ENCODE measurements at regions not wholly inside any gene's neighbourhood (a gene's known extent, or its start where the extent isn't known, plus 50 kb on each side); places are given as distances from the start of the nearest gene placed in this dataset.

DNA sequence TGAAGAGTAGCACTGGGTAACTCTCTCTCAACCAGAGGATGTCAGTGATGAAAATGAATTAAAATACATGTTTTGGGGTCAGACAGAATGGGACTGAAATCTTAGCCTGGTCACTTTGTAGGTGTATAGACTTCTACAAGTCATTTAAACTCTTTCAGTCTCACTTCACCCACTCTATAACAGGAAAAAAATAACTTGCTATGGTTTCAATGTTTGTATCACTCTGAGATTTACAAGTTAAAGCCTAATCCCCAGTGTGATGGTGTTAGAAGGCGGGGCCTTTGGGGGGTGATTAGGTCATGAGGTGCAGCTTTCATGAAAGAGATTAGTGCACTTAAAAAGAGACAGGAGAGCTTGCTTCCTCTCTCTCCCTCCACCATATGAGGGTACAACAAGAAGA is 134.8 kb downstream of the INHBA start:
- Histone ChIP-seq H3K27ac (ENCODE audit: low read depth in 1 of 2, low read length in 2 of 2) (no peak overlapping the region), H3K36me3 (ENCODE audit: control insufficient read depth in 4 of 4, insufficient read depth in 3 of 4, low read depth in 1 of 4, low read length in 3 of 4) (no peaks in the 10 kb centered on the region), H3K27me3 (ENCODE audit: control insufficient read depth in 4 of 4, insufficient read depth in 4 of 4, low read length in 3 of 4) (no peaks in the 10 kb centered on the region), H3K9me3 (ENCODE audit: control insufficient read depth in 4 of 4, low read length in 3 of 4) (no peaks in the 10 kb centered on the region), H3K9ac (ENCODE audit: low read depth in 1 of 2, low read length in 2 of 2) (no peak overlapping the region), H3K4me1 (ENCODE audit: control insufficient read depth in 4 of 4, insufficient read depth in 4 of 4, low read length in 3 of 4) (no peaks in the 10 kb centered on the region), H3K4me3 (ENCODE audit: low read depth in 1 of 3, low read length in 3 of 3) (no peak overlapping the region)
- WGBS = 87% methylated on average over 1 of the region's 1 CpG
- TF ChIP-seq, protein P1, sequence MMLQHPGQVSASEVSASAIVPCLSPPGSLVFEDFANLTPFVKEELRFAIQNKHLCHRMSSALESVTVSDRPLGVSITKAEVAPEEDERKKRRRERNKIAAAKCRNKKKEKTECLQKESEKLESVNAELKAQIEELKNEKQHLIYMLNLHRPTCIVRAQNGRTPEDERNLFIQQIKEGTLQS (IDR thresholded peaks at IDR 0.05) = no peak
- TF ChIP-seq HNF4A (conservative IDR thresholded peaks at IDR 0.05) (no peak), SP1 (IDR thresholded peaks at IDR 0.05) (no peak), NR2F2 (IDR thresholded peaks at IDR 0.05) (no peak), EGR1 (IDR thresholded peaks at IDR 0.05; ENCODE audit: low read depth in 2 of 2) (no peak)
- TF ChIP-seq, protein P2, sequence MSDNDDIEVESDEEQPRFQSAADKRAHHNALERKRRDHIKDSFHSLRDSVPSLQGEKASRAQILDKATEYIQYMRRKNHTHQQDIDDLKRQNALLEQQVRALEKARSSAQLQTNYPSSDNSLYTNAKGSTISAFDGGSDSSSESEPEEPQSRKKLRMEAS (IDR thresholded peaks at IDR 0.05) = no peak
- DNase-seq (ENCODE audit: low spot score) = no peak

DNA sequence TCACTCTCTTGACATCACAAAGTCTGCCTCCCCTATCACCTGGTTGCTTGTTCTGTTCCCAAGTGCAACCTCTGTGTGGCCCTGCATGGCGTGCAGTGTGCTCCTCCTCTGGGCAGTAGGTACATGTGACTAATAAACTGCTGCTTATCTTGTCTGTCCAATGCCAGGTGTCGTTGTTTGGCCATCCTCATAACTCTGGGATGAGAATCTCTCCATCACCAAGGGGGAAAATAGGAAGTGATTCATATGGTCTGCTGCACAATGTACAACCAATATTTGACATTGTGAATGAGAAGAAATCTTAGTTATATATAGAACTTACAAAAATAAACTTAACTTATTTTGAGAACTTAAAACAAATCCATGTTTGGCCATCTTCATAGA is 135.2 kb downstream of the INHBA start:
- Histone ChIP-seq H3K27ac (ENCODE audit: low read depth in 1 of 2, low read length in 2 of 2) (no peak overlapping the region), H3K36me3 (ENCODE audit: control insufficient read depth in 4 of 4, insufficient read depth in 3 of 4, low read depth in 1 of 4, low read length in 3 of 4) (no peaks in the 10 kb centered on the region), H3K9me3 (ENCODE audit: control insufficient read depth in 4 of 4, low read length in 3 of 4) (no peaks in the 10 kb centered on the region), H3K4me1 (ENCODE audit: control insufficient read depth in 4 of 4, insufficient read depth in 4 of 4, low read length in 3 of 4) (no peaks in the 10 kb centered on the region), H3K4me3 (ENCODE audit: low read depth in 1 of 3, low read length in 3 of 3) (no peak overlapping the region), H3K27me3 (ENCODE audit: control insufficient read depth in 4 of 4, insufficient read depth in 4 of 4, low read length in 3 of 4) (no peaks in the 10 kb centered on the region), H3K9ac (ENCODE audit: low read depth in 1 of 2, low read length in 2 of 2) (no peak overlapping the region)
- DNase-seq (ENCODE audit: low spot score) = no peak
- TF ChIP-seq, protein P2 (IDR thresholded peaks at IDR 0.05) = no peak
- TF ChIP-seq YY1 (IDR thresholded peaks at IDR 0.05) = no peak
- no peak for TF ChIP-seq NR2F2 (IDR thresholded peaks at IDR 0.05)
- TF ChIP-seq SP1 (IDR thresholded peaks at IDR 0.05) = no peak
- no peak for TF ChIP-seq TAF1 (conservative IDR thresholded peaks at IDR 0.05)
- no peak for TF ChIP-seq RXRA (IDR thresholded peaks at IDR 0.05)
- no peak for TF ChIP-seq HNF4G (IDR thresholded peaks at IDR 0.05)
- TF ChIP-seq, protein P3, sequence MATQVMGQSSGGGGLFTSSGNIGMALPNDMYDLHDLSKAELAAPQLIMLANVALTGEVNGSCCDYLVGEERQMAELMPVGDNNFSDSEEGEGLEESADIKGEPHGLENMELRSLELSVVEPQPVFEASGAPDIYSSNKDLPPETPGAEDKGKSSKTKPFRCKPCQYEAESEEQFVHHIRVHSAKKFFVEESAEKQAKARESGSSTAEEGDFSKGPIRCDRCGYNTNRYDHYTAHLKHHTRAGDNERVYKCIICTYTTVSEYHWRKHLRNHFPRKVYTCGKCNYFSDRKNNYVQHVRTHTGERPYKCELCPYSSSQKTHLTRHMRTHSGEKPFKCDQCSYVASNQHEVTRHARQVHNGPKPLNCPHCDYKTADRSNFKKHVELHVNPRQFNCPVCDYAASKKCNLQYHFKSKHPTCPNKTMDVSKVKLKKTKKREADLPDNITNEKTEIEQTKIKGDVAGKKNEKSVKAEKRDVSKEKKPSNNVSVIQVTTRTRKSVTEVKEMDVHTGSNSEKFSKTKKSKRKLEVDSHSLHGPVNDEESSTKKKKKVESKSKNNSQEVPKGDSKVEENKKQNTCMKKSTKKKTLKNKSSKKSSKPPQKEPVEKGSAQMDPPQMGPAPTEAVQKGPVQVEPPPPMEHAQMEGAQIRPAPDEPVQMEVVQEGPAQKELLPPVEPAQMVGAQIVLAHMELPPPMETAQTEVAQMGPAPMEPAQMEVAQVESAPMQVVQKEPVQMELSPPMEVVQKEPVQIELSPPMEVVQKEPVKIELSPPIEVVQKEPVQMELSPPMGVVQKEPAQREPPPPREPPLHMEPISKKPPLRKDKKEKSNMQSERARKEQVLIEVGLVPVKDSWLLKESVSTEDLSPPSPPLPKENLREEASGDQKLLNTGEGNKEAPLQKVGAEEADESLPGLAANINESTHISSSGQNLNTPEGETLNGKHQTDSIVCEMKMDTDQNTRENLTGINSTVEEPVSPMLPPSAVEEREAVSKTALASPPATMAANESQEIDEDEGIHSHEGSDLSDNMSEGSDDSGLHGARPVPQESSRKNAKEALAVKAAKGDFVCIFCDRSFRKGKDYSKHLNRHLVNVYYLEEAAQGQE (IDR thresholded peaks at IDR 0.05) = no peak
- no peak for TF ChIP-seq JUND (IDR thresholded peaks at IDR 0.05)
- TF ChIP-seq, protein P4, sequence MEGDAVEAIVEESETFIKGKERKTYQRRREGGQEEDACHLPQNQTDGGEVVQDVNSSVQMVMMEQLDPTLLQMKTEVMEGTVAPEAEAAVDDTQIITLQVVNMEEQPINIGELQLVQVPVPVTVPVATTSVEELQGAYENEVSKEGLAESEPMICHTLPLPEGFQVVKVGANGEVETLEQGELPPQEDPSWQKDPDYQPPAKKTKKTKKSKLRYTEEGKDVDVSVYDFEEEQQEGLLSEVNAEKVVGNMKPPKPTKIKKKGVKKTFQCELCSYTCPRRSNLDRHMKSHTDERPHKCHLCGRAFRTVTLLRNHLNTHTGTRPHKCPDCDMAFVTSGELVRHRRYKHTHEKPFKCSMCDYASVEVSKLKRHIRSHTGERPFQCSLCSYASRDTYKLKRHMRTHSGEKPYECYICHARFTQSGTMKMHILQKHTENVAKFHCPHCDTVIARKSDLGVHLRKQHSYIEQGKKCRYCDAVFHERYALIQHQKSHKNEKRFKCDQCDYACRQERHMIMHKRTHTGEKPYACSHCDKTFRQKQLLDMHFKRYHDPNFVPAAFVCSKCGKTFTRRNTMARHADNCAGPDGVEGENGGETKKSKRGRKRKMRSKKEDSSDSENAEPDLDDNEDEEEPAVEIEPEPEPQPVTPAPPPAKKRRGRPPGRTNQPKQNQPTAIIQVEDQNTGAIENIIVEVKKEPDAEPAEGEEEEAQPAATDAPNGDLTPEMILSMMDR (IDR thresholded peaks at IDR 0.05; ENCODE audit: low read depth, low read length, missing input control) = no peak
- TF ChIP-seq, protein P5, sequence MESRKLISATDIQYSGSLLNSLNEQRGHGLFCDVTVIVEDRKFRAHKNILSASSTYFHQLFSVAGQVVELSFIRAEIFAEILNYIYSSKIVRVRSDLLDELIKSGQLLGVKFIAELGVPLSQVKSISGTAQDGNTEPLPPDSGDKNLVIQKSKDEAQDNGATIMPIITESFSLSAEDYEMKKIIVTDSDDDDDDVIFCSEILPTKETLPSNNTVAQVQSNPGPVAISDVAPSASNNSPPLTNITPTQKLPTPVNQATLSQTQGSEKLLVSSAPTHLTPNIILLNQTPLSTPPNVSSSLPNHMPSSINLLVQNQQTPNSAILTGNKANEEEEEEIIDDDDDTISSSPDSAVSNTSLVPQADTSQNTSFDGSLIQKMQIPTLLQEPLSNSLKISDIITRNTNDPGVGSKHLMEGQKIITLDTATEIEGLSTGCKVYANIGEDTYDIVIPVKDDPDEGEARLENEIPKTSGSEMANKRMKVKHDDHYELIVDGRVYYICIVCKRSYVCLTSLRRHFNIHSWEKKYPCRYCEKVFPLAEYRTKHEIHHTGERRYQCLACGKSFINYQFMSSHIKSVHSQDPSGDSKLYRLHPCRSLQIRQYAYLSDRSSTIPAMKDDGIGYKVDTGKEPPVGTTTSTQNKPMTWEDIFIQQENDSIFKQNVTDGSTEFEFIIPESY (IDR thresholded peaks at IDR 0.05) = no peak
- 83% methylated on average over 2 of the region's 2 CpGs for WGBS

Data from liver (tissue), 8 donors.